H9 (cell line): ENCODE measurements at regions not wholly inside any gene's neighbourhood (a gene's known extent, or its start where the extent isn't known, plus 50 kb on each side); places are given as distances from the start of the nearest gene placed in this dataset.

ENCODE experiments used
- DNase-seq: peaks from one replicate; pipeline ENCODE4 v3.0.0-alpha.2; 2017
- H2AFZ ChIP-seq: one replicate; pipeline ENCODE4 v1.6.1; 2013; ENCODE audit warnings: mild to moderate bottlenecking, low read length, control low read depth, moderate library complexity
- H2AK5ac ChIP-seq: 2 replicates; pipeline ENCODE4 v1.6.1; 2013; ENCODE audit warnings: low read length, control low read depth, mixed read lengths; ENCODE audit not compliant: insufficient read length
- H2BK120ac ChIP-seq: one replicate; pipeline ENCODE4 v1.6.1; 2013; ENCODE audit warnings: low read depth, mild to moderate bottlenecking, low read length, control low read depth, inconsistent platforms; ENCODE audit not compliant: poor library complexity, severe bottlenecking
- H2BK12ac ChIP-seq: 2 replicates; pipeline ENCODE4 v1.6.1; 2013; ENCODE audit warnings: low read length, control low read depth, mixed read lengths, low read depth; ENCODE audit not compliant: insufficient read length
- H2BK15ac ChIP-seq: 2 replicates; pipeline ENCODE4 v1.6.1; 2013; ENCODE audit warnings: low read depth, low read length, control low read depth
- H2BK20ac ChIP-seq: one replicate; pipeline ENCODE4 v1.6.1; 2013; ENCODE audit warnings: low read depth, mild to moderate bottlenecking, low read length, control low read depth, inconsistent platforms; ENCODE audit not compliant: poor library complexity, severe bottlenecking
- H2BK5ac ChIP-seq: 2 replicates; pipeline ENCODE4 v1.6.1; 2013; ENCODE audit warnings: low read length, control low read depth, mixed read lengths; ENCODE audit not compliant: insufficient read length
- H3K14ac ChIP-seq: 2 replicates; pipeline ENCODE4 v1.6.1; 2013; ENCODE audit warnings: low read length, control low read depth; ENCODE audit not compliant: insufficient read depth
- H3K18ac ChIP-seq: 2 replicates; pipeline ENCODE4 v1.6.1; 2013; ENCODE audit warnings: low read depth, mild to moderate bottlenecking, mixed read lengths, low read length, control low read depth; ENCODE audit not compliant: insufficient read length
- H3K23ac ChIP-seq: 2 replicates; pipeline ENCODE4 v1.6.1; 2013; ENCODE audit warnings: low read length, control low read depth, mixed read lengths, low read depth; ENCODE audit not compliant: insufficient read length
- H3K23me2 ChIP-seq: 2 replicates; pipeline ENCODE4 v1.6.1; 2013; ENCODE audit warnings: low read depth, mild to moderate bottlenecking, mixed read lengths, low read length, control low read depth; ENCODE audit not compliant: insufficient read length, poor library complexity, severe bottlenecking
- H3K27ac ChIP-seq: 2 replicates; pipeline ENCODE4 v1.5.1; 2013; ENCODE audit warnings: low read length, control low read depth, mixed read lengths, low read depth; ENCODE audit not compliant: insufficient read length
- H3K27me3 ChIP-seq: 2 replicates; pipeline ENCODE4 v1.6.1; 2013; ENCODE audit warnings: low read length, control low read depth, inconsistent platforms; ENCODE audit not compliant: insufficient read depth
- H3K4ac ChIP-seq: 2 replicates; pipeline ENCODE4 v1.6.1; 2013; ENCODE audit warnings: low read depth, mild to moderate bottlenecking, control low read depth, inconsistent platforms, low read length, moderate library complexity
- H3K4me1 ChIP-seq: 2 replicates; pipeline ENCODE4 v1.6.1; 2013; ENCODE audit warnings: low read length, control low read depth, inconsistent platforms; ENCODE audit not compliant: insufficient read depth
- H3K4me2 ChIP-seq: 2 replicates; pipeline ENCODE4 v1.6.1; 2013; ENCODE audit warnings: low read length, control low read depth, mixed read lengths; ENCODE audit not compliant: insufficient read length, insufficient read depth
- H3K56ac ChIP-seq: 2 replicates; pipeline ENCODE4 v1.6.1; 2013; ENCODE audit warnings: low read depth, mild to moderate bottlenecking, mixed read lengths, low read length, control low read depth; ENCODE audit not compliant: insufficient read length
- H3K79me1 ChIP-seq: 2 replicates; pipeline ENCODE4 v1.6.1; 2013; ENCODE audit warnings: low read depth, mild to moderate bottlenecking, moderate library complexity, low read length, control low read depth, inconsistent platforms; ENCODE audit not compliant: insufficient read depth, poor library complexity, severe bottlenecking
- H3K79me2 ChIP-seq: 2 replicates; pipeline ENCODE4 v1.6.1; 2013; ENCODE audit warnings: low read length, control low read depth, inconsistent platforms; ENCODE audit not compliant: insufficient read depth
- H3K9ac ChIP-seq: 2 replicates; pipeline ENCODE4 v1.6.1; 2013; ENCODE audit warnings: low read length, control low read depth, mixed read lengths; ENCODE audit not compliant: insufficient read length; ENCODE audit errors: extremely low read depth
- H3K9me3 ChIP-seq: one replicate; pipeline ENCODE4 v1.6.1; 2013; ENCODE audit warnings: low read depth, low read length, inconsistent platforms; ENCODE audit not compliant: control insufficient read depth
- H3T11ph ChIP-seq: one replicate; pipeline ENCODE4 v1.6.1; 2013; ENCODE audit warnings: mild to moderate bottlenecking, low read length, control low read depth, inconsistent platforms
- H4K20me1 ChIP-seq: one replicate; pipeline ENCODE4 v1.6.1; 2013; ENCODE audit not compliant: control insufficient read depth, insufficient read length, insufficient read depth
- H4K5ac ChIP-seq: 2 replicates; pipeline ENCODE4 v1.6.1; 2013; ENCODE audit warnings: low read depth, mild to moderate bottlenecking, mixed read lengths, low read length, control low read depth; ENCODE audit not compliant: insufficient read length
- H4K8ac ChIP-seq: replicated peaks from 2 replicates; pipeline ENCODE4 v1.6.1; 2013; ENCODE audit warnings: low read length, control low read depth, mixed read lengths, low read depth; ENCODE audit not compliant: insufficient read length
- H4K91ac ChIP-seq: 2 replicates; pipeline ENCODE4 v1.6.1; 2013; ENCODE audit warnings: low read depth, mild to moderate bottlenecking, moderate library complexity, mixed read lengths, low read length, control low read depth; ENCODE audit not compliant: insufficient read length
- H3K27ac Mint-ChIP-seq, 3 experiments: 2 replicates in 2 of 3; 3 replicates in 1 of 3; pipeline ENCODE4 v1.8.0; 2020 to 2021; ENCODE audit warnings: mixed read lengths in 3 of 3, mild to moderate bottlenecking in 1 of 3, moderate library complexity in 1 of 3
- H3K27me3 Mint-ChIP-seq: 2 replicates; pipeline ENCODE4 v1.8.0; 2021; ENCODE audit warnings: low read depth, mild to moderate bottlenecking, moderate library complexity, mixed read lengths
- H3K36me3 Mint-ChIP-seq, 3 experiments: 2 replicates in 2 of 3; 3 replicates in 1 of 3; pipeline ENCODE4 v1.8.0; 2020 to 2021; ENCODE audit warnings: low read depth in 3 of 3, mixed read lengths in 3 of 3; ENCODE audit not compliant: insufficient read depth in 1 of 3
- H3K4me1 Mint-ChIP-seq, 2 experiments: 2 replicates each; pipeline ENCODE4 v1.8.0; 2020; ENCODE audit warnings: mixed read lengths in 2 of 2
- H3K4me3 Mint-ChIP-seq, 2 experiments: 2 replicates in 1 of 2; 3 replicates in 1 of 2; pipeline ENCODE4 v1.8.0; 2020 to 2021; ENCODE audit warnings: mild to moderate bottlenecking in 2 of 2, mixed read lengths in 2 of 2, moderate library complexity in 1 of 2
- H3K9me3 Mint-ChIP-seq, 2 experiments: 2 replicates in 1 of 2; 3 replicates in 1 of 2; pipeline ENCODE4 v1.8.0; 2020; ENCODE audit warnings: mild to moderate bottlenecking in 2 of 2, mixed read lengths in 2 of 2, moderate library complexity in 1 of 2
- CTCF ChIP-seq: fragments of 200-600 bp; sonication (generic); conservative IDR thresholded peaks from 3 replicates; pipeline ENCODE4 v1.8.0; 2021; ENCODE audit warnings: antibody characterized with exemption, mild to moderate bottlenecking
- WGBS: extraction: QIAGEN DNeasy Blood & Tissue Kit; methylation state at CpG from one replicate; pipeline ENCODE4 v1.1.7; 2013; ENCODE audit warnings: missing lambda C conversion rate, low lambda C conversion rate, mixed read lengths; ENCODE audit not compliant: insufficient read length; ENCODE audit errors: extremely low coverage; 5-methylcytosine and 5-hydroxymethylcytosine counted together

GRCh38 chr9:26657958-26658357, 234.6 kb downstream of the CAAP1 start:
- no peak for TF ChIP-seq CTCF
- H3K9me3 Mint-ChIP-seq = peaks cover 4% of the 10 kb centered on the region in 2 experiments; a peak in 4 of 5 replicates
- no peaks in the 10 kb centered on the region for H3K79me2 ChIP-seq
- no peaks in the 10 kb centered on the region for H3K4me1 ChIP-seq
- H2BK12ac ChIP-seq = no peak overlapping the region
- H4K8ac ChIP-seq = no peak overlapping the region
- H3K9ac ChIP-seq = no peak overlapping the region
- no peaks in the 10 kb centered on the region for H4K20me1 ChIP-seq
- no peak overlapping the region for H2BK20ac ChIP-seq
- no peak overlapping the region for H3K23ac ChIP-seq
- H2BK15ac ChIP-seq = no peak overlapping the region
- no peaks in the 10 kb centered on the region for H3K9me3 ChIP-seq
- H3K4me2 ChIP-seq = no peak overlapping the region
- no peak overlapping the region for H3K27ac ChIP-seq
- no peak overlapping the region for H3K56ac ChIP-seq
- peaks cover 2% of the 10 kb centered on the region; the same call in 1 of the 2 replicates for H3K27me3 Mint-ChIP-seq
- H3K4ac ChIP-seq = no peak overlapping the region
- no peaks in the 10 kb centered on the region for H3K23me2 ChIP-seq
- no peak overlapping the region for H2BK5ac ChIP-seq
- H3K79me1 ChIP-seq = no peaks in the 10 kb centered on the region
- no peak overlapping the region for H3K14ac ChIP-seq
- no peak overlapping the region for H3T11ph ChIP-seq
- no peak overlapping the region for H3K27ac Mint-ChIP-seq
- no peak for DNase-seq
- H3K4me1 Mint-ChIP-seq = peaks cover 7 to 13% of the 10 kb centered on the region in 2 experiments
- no CpG with 5 or more reads among the region's 2 CpGs for WGBS
- H3K4me3 Mint-ChIP-seq = no peak overlapping the region
- H3K18ac ChIP-seq = no peak overlapping the region
- H2BK120ac ChIP-seq = no peak overlapping the region
- no peak overlapping the region for H4K5ac ChIP-seq
- no peak overlapping the region for H4K91ac ChIP-seq
- H2AK5ac ChIP-seq = no peak overlapping the region
- no peak overlapping the region for H2AFZ ChIP-seq
- no peaks in the 10 kb centered on the region for H3K27me3 ChIP-seq
- peaks cover 0 to 5% (median 3%) of the 10 kb centered on the region in 3 experiments; a peak in 4 of 7 replicates for H3K36me3 Mint-ChIP-seq
